Hepatocyte (in vitro differentiated cells): ENCODE measurements at regions not wholly inside any gene's neighbourhood (a gene's known extent, or its start where the extent isn't known, plus 50 kb on each side); places are given as distances from the start of the nearest gene placed in this dataset.

Experiments used
- DNase-seq: peaks from one replicate; pipeline ENCODE4 v3.0.0-alpha.2; 2016; ENCODE audit warnings: low spot score
- H2AFZ ChIP-seq: fragments of 200-600 bp; sonication (generic); 2 replicates; pipeline ENCODE4 v1.6.0; 2016; ENCODE audit warnings: antibody characterized with exemption, mild to moderate bottlenecking
- H3K27ac ChIP-seq: fragments of 200-600 bp; sonication (generic); 2 replicates; pipeline ENCODE4 v1.5.1; 2016; ENCODE audit warnings: mild to moderate bottlenecking
- H3K27me3 ChIP-seq: fragments of 200-600 bp; sonication (generic); 2 replicates; pipeline ENCODE4 v1.6.1; 2016
- H3K36me3 ChIP-seq: fragments of 200-600 bp; sonication (generic); replicated peaks from 2 replicates; pipeline ENCODE4 v1.5.1; 2016; ENCODE audit warnings: low read depth; ENCODE audit not compliant: insufficient read depth
- H3K4me1 ChIP-seq: fragments of 200-600 bp; sonication (generic); 2 replicates; pipeline ENCODE4 v1.5.1; 2016; ENCODE audit warnings: mild to moderate bottlenecking, moderate library complexity; ENCODE audit not compliant: insufficient read depth
- H3K4me2 ChIP-seq: fragments of 200-600 bp; sonication (generic); 2 replicates; pipeline ENCODE4 v1.6.0; 2016
- H3K4me3 ChIP-seq: fragments of 200-600 bp; sonication (generic); 2 replicates; pipeline ENCODE4 v1.5.1; 2016; ENCODE audit warnings: mild to moderate bottlenecking
- H3K79me2 ChIP-seq: fragments of 200-600 bp; sonication (generic); 2 replicates; pipeline ENCODE4 v1.6.0; 2017; ENCODE audit warnings: mild to moderate bottlenecking
- H3K9me2 ChIP-seq: fragments of 200-600 bp; sonication (generic); replicated peaks from 2 replicates; pipeline ENCODE4 v1.6.0; 2017; ENCODE audit warnings: mild to moderate bottlenecking; ENCODE audit not compliant: insufficient read depth
- H3K9me3 ChIP-seq: fragments of 200-600 bp; sonication (generic); 2 replicates; pipeline ENCODE4 v1.5.1; 2016; ENCODE audit warnings: low read depth, mild to moderate bottlenecking
- H4K20me1 ChIP-seq: fragments of 200-600 bp; sonication (generic); 2 replicates; pipeline ENCODE4 v1.6.0; 2016; ENCODE audit warnings: mild to moderate bottlenecking; ENCODE audit not compliant: insufficient read depth, poor library complexity, severe bottlenecking
- EZH2 ChIP-seq: fragments of 200-600 bp; sonication (generic); IDR thresholded peaks from 2 replicates; pipeline ENCODE4 v1.6.1; 2016; ENCODE audit warnings: antibody characterized with exemption, mild to moderate bottlenecking, borderline replicate concordance
- EZH2phosphoT487 ChIP-seq: fragments of 200-600 bp; sonication (generic); IDR thresholded peaks from one replicate; pipeline ENCODE4 v1.6.1; 2018; ENCODE audit warnings: antibody characterized with exemption, mild to moderate bottlenecking, low read depth, moderate library complexity; ENCODE audit not compliant: unreplicated experiment, severe bottlenecking
- WGBS: methylation state at CpG from one replicate; pipeline ENCODE4 v1.1.6; 2016; ENCODE audit warnings: low lambda C conversion rate; ENCODE audit errors: missing lambda C conversion rate; 5-methylcytosine and 5-hydroxymethylcytosine counted together
- TF ChIP-seq, protein P1 (sequence below): fragments of 200-600 bp; sonication (generic); IDR thresholded peaks from 2 replicates; pipeline ENCODE4 v1.5.1; 2016; ENCODE audit warnings: antibody characterized with exemption, mild to moderate bottlenecking; ENCODE audit not compliant: poor library complexity

DNA sequence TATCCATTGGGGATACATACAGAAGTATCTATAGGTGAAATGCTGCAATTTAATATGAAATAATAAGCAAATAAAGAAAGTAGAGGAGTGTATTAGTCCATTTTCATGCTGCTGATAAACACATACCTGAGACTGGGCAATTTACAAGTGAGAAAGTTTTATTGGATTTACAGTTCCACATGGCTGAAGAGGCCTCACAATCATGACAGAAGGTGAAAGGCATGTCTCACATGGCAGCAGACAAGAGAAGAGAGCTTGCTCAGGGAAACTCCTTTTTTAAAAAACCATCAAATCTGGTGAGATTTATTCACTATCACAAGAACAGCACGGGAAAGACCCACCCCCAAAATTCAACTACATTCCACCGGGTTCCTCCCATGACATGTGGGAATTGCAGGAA is 82.8 kb upstream of the TRIM24 start:
- Histone ChIP-seq H3K4me2 (no peak overlapping the region), H3K4me3 (no peak overlapping the region), H3K9me3 (no peaks in the 10 kb centered on the region), H3K4me1 (no peaks in the 10 kb centered on the region), H3K27me3 (no peaks in the 10 kb centered on the region), H3K36me3 (no peaks in the 10 kb centered on the region), H3K27ac (no peak overlapping the region), H3K9me2 (no peaks in the 10 kb centered on the region), H3K79me2 (no peaks in the 10 kb centered on the region), H2AFZ (no peak overlapping the region), H4K20me1 (no peaks in the 10 kb centered on the region)
- WGBS, result 93% methylated on average over 2 of the region's 2 CpGs
- TF ChIP-seq EZH2phosphoT487, result no peak
- TF ChIP-seq, protein P1, sequence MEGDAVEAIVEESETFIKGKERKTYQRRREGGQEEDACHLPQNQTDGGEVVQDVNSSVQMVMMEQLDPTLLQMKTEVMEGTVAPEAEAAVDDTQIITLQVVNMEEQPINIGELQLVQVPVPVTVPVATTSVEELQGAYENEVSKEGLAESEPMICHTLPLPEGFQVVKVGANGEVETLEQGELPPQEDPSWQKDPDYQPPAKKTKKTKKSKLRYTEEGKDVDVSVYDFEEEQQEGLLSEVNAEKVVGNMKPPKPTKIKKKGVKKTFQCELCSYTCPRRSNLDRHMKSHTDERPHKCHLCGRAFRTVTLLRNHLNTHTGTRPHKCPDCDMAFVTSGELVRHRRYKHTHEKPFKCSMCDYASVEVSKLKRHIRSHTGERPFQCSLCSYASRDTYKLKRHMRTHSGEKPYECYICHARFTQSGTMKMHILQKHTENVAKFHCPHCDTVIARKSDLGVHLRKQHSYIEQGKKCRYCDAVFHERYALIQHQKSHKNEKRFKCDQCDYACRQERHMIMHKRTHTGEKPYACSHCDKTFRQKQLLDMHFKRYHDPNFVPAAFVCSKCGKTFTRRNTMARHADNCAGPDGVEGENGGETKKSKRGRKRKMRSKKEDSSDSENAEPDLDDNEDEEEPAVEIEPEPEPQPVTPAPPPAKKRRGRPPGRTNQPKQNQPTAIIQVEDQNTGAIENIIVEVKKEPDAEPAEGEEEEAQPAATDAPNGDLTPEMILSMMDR, result no peak
- TF ChIP-seq EZH2, result no peak
- DNase-seq, result no peak

DNA sequence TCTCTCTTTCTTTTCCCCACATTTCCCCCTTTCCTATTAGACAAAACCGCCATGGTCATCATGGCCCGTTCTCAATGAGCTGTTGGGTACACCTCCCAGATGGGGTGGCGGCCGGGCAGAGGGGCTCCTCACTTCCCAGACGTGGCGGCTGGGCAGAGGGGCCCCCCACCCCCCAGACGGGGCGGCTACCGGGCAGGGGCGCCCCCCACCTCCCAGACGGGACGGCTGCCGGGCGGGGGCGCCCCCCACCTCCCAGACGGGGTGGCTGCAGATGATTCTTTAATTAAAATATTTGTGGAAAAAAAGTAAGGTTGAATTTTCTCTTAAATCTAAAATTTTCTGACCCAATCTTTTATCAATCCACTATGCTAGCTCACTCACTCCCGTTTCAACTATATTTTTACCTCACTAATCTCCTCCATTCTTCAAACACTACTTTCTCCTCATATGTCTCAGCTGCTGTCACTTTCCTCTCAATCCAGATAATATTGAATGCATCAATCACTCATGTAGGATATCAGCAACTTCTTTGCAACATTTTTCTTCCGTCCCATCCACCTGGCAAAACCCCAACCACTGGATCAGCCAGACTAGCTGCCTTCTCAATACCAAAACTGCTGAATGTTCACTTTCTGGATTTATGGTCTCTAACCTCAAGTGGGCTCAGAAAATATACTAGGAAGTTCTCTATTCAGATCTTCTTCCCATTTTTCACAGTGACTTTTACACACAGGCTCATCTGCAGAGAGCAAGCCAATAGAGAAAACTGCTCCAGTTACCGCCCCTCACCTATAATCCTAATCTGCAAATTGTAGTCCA is 81.1 kb upstream of the TRIM24 start:
- Histone ChIP-seq H3K79me2 (no peaks in the 10 kb centered on the region), H3K4me3 (no peak overlapping the region), H3K36me3 (no peaks in the 10 kb centered on the region), H3K4me2 (no peak overlapping the region), H3K27me3 (no peaks in the 10 kb centered on the region), H4K20me1 (no peaks in the 10 kb centered on the region), H3K9me2 (no peaks in the 10 kb centered on the region), H3K4me1 (no peaks in the 10 kb centered on the region), H3K9me3 (no peaks in the 10 kb centered on the region), H2AFZ (no peak overlapping the region), H3K27ac (no peak overlapping the region)
- no peak for DNase-seq
- TF ChIP-seq EZH2 (no peak), EZH2phosphoT487 (no peak)
- TF ChIP-seq, protein P1, result no peak
- 93% methylated on average over 18 of the region's 19 CpGs for WGBS

DNA sequence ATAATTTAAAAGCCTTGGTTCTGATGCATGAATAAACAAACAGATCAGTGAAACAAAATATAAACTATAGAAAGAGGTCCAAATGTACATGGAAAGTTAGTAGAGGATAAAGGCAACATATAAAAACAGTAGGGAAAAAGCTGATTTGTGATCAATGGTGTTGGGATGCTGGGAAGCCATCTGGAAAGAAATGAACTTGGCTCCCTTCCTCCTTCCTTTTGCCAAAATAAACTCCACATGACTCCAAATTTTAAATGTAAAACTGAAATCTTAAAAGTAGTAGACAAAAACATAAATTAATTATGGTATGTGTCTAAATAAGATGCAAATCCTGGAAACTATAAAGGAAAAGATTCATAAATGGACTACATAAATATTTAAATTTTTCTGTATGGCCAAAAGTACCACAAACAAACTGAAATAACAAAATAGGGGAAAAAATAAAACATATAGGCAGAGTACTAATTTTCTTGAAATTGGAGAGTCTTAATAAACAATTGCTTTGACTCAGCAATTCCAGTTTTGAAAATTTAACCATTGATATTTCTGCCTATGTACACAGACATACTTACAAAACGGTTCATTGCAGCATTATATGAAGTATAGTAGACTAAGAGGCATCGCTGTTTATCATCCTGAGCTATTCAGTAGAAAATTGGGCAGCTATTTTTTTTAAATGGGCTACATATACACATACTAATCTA is 77.0 kb upstream of the TRIM24 start:
- WGBS, result 86% methylated on average over 2 of the region's 2 CpGs
- TF ChIP-seq EZH2 (no peak), EZH2phosphoT487 (no peak)
- TF ChIP-seq, protein P1, result no peak
- no peak overlapping the region for H3K4me3 ChIP-seq
- no peaks in the 10 kb centered on the region for H3K9me2 ChIP-seq
- H3K27me3 ChIP-seq, result no peaks in the 10 kb centered on the region
- no peak overlapping the region for H2AFZ ChIP-seq
- H3K4me2 ChIP-seq, result no peak overlapping the region
- H4K20me1 ChIP-seq, result no peaks in the 10 kb centered on the region
- no peak overlapping the region for H3K27ac ChIP-seq
- H3K9me3 ChIP-seq, result peaks cover 6% of the 10 kb centered on the region
- H3K36me3 ChIP-seq, result no peaks in the 10 kb centered on the region
- H3K79me2 ChIP-seq, result no peaks in the 10 kb centered on the region
- no peak for DNase-seq
- H3K4me1 ChIP-seq, result no peaks in the 10 kb centered on the region
